Heart left ventricle (tissue), 16 donors: ENCODE measurements at regions not wholly inside any gene's neighbourhood (a gene's known extent, or its start where the extent isn't known, plus 50 kb on each side); places are given as distances from the start of the nearest gene placed in this dataset.

ENCODE experiments used
- ATAC-seq, 4 donors: fragments of 200-7000 bp; cut with Tn5 transposase; one replicate each; pipeline ENCODE4 v1.9.1; 2020 to 2022; ENCODE audit warnings: moderate library complexity in 4 of 4, mild to moderate bottlenecking in 3 of 4, moderate number of reproducible peaks in 1 of 4
- DNase-seq, 5 donors: peaks; one replicate each; pipeline ENCODE4 v3.0.0-alpha.2; 2020
- H3K27ac ChIP-seq, 12 donors: fragments of 200-600 bp; sonication (generic) in 4 of 12; one replicate each; pipeline versions ENCODE4 v1.5.0 to v1.8.0; 2016 to 2022; ENCODE audit warnings: mild to moderate bottlenecking in 2 of 12
- H3K27me3 ChIP-seq, 9 donors: fragments of 200-600 bp; sonication (generic) in 2 of 9; one replicate each; pipeline versions ENCODE4 v1.5.1 to v1.8.0; 2016 to 2022; ENCODE audit warnings: mild to moderate bottlenecking in 3 of 9
- H3K36me3 ChIP-seq, 9 donors: fragments of 200-600 bp; sonication (generic) in 2 of 9; one replicate each; pipeline versions ENCODE4 v1.5.0 to v1.8.0; 2018 to 2022; ENCODE audit warnings: mild to moderate bottlenecking in 2 of 9
- H3K4me1 ChIP-seq, 12 donors: fragments of 200-600 bp; sonication (generic) in 4 of 12; one replicate each; pipeline versions ENCODE4 v1.5.0 to v1.8.0; 2016 to 2022; ENCODE audit warnings: mild to moderate bottlenecking in 3 of 12
- H3K4me3 ChIP-seq, 12 donors: fragments of 200-600 bp; sonication (generic) in 4 of 12; one replicate each; pipeline versions ENCODE4 v1.5.0 to v1.8.0; 2017 to 2022; ENCODE audit warnings: mild to moderate bottlenecking in 9 of 12, moderate library complexity in 4 of 12
- H3K9me3 ChIP-seq, 12 donors: fragments of 200-600 bp; sonication (generic) in 4 of 12; one replicate each; pipeline versions ENCODE4 v1.5.0 to v1.8.0; 2016 to 2022; ENCODE audit warnings: mild to moderate bottlenecking in 1 of 12
- POLR2A ChIP-seq, 2 donors: fragments of 450-650 bp; IDR thresholded peaks; one replicate each; pipeline ENCODE4 v1.6.1; 2017; ENCODE audit warnings: antibody characterized with exemption in 2 of 2, mild to moderate bottlenecking in 2 of 2, moderate library complexity in 2 of 2
- WGBS, 4 donors: extraction: QIAGEN DNeasy Blood & Tissue Kit in 2 of 4; methylation state at CpG; one replicate each; pipeline versions ENCODE4 v1.1.5 to v1.1.7; 2013 to 2018; 5-methylcytosine and 5-hydroxymethylcytosine counted together
- intact Hi-C, 10 donors: fragments of 100-400 bp; cut with DNase I; formaldehyde crosslinking; loops; one replicate each; pipeline versions ENCODE4 v1.11.1 to v1.14.2; 2022
- TF ChIP-seq, protein P1 (sequence below), 12 donors: fragments of 200-600 bp; sonication (generic) in 4 of 12; IDR thresholded peaks; one replicate each; pipeline versions ENCODE4 v1.5.0 to v1.8.0; 2018 to 2022; ENCODE audit warnings: antibody characterized with exemption in 12 of 12, mild to moderate bottlenecking in 5 of 12
- donor health status: ischemic (EF 13 %, LVEDD 7.1; RV severe dilation, severe dysfunction).
- donor health status: healthy with polysubstance abuse.
- donor health status: DM: no; HTN: yes; CAD: no.
- donor health status: DM: no; HTN: no; CAD: no.
- donor health status: ischemic (EF 25% LVEDD 6.9; RV normal size, moderate dysfunction).
- donor health status: ischemic (EF 25% LVEDD 5.7; RV mildly dilated, moderate dysfunction).
- donor health status: healthy.
- donor health status: DM: yes; HTN: yes; CAD: no.
- donor health status: ischemic (EF 35%, LVEDD 5.7; RV mildly dilated, moderate dysfunction).
- donor health status: nonischemic (EF 11% LVEDD 7.7; RV severe dilation, severe dysfunction).
- donor health status: DM: yes; HTN: yes; CAD: no.
- donor health status: PGD.
- donor health status: ischemic (EF 29% LVEDD 5.4; RV normal size, mild dysfunction).
- donor health status: nonischemic (EF 23%, LVEDD 6.1; RV moderate dilation, normal function).

DNA sequence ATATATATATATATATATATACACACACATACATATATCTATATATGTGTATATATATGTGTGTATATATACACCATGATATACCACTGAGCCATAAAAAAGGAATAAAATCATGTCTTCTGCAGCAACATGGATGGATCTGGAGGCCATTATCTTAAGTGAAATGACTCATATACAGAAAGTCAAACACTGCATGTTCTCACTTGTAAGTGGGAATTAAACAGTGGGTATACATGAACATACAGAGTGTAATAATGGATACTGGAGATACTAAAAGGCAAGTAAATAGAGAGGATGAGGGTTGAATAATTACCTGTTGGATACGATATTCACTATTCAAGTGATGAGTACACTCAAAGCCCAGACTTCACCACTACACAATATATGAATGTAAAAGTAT is 332.6 kb downstream of the SLITRK1 start:
- H3K27ac ChIP-seq, result no peak overlapping the region
- no peak overlapping the region for H3K4me3 ChIP-seq
- H3K4me1 ChIP-seq, result no peaks in the 10 kb centered on the region
- no peaks in the 10 kb centered on the region for H3K36me3 ChIP-seq
- DNase-seq (no peak), ATAC-seq (no peak)
- WGBS, 4 donors, result 84 to 95% (median 92%) methylated on average over 1 of the region's 1 CpG
- no peaks in the 10 kb centered on the region for H3K27me3 ChIP-seq
- H3K9me3 ChIP-seq, result peaks cover 0 to 24% (median 0%) of the 10 kb centered on the region in 12 donors
- TF ChIP-seq, protein P1, sequence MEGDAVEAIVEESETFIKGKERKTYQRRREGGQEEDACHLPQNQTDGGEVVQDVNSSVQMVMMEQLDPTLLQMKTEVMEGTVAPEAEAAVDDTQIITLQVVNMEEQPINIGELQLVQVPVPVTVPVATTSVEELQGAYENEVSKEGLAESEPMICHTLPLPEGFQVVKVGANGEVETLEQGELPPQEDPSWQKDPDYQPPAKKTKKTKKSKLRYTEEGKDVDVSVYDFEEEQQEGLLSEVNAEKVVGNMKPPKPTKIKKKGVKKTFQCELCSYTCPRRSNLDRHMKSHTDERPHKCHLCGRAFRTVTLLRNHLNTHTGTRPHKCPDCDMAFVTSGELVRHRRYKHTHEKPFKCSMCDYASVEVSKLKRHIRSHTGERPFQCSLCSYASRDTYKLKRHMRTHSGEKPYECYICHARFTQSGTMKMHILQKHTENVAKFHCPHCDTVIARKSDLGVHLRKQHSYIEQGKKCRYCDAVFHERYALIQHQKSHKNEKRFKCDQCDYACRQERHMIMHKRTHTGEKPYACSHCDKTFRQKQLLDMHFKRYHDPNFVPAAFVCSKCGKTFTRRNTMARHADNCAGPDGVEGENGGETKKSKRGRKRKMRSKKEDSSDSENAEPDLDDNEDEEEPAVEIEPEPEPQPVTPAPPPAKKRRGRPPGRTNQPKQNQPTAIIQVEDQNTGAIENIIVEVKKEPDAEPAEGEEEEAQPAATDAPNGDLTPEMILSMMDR (IDR thresholded peaks at IDR 0.05), result no peak
- no peak for TF ChIP-seq POLR2A (IDR thresholded peaks at IDR 0.05)
- intact Hi-C loops, result no loop called here

DNA sequence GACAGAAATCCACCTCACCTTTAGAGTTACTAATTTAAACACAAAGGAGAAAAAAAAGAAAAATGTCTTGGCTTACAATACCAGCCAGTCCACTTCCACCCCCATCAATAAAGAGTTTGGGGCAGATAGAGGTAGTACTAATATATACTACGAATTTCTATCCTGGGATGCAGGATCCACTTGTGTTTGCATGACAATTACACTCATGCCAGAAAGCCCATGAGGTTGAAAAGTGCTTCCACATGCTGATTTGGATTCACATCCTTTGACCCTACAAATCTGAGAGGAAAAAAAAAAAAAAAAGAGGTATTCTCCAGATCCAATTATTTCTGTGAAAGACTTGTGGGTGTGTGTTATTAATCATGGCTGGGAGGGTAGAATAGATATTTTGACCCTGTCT is 335.2 kb downstream of the SLITRK1 start:
- TF ChIP-seq, protein P1 (IDR thresholded peaks at IDR 0.05), result no peak
- TF ChIP-seq POLR2A (IDR thresholded peaks at IDR 0.05), result no peak
- Histone ChIP-seq H3K27me3 (no peaks in the 10 kb centered on the region), H3K27ac (no peak overlapping the region), H3K9me3 (peaks cover 0 to 24% (median 0%) of the 10 kb centered on the region in 12 donors), H3K4me3 (no peak overlapping the region), H3K36me3 (no peaks in the 10 kb centered on the region), H3K4me1 (no peaks in the 10 kb centered on the region)
- intact Hi-C loops, result no loop called here
- DNase-seq (no peak), ATAC-seq (no peak)
- WGBS, 4 donors, result 39 to 57% (median 48%) methylated on average over 1 of the region's 1 CpG

DNA sequence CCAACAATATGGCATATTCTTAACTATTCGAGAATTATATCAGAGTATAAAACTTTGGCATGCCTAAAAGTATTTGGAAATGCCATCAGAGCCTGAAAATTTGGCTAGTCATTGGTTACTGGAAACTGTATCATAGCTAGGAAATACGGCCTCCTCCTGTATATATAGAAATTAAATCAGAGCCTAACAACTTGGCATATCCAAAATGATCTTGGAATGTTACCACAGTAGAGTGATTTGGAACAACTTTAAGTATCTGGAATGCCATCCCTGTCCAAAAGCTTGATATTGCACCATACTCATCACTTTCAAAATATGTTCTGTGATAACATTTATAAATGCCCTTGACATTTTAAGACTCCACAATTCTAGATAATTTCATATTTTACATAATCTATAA is 335.8 kb downstream of the SLITRK1 start:
- intact Hi-C loops, result no loop called here
- DNase-seq (no peak), ATAC-seq (no peak)
- no peak overlapping the region for H3K27ac ChIP-seq
- H3K9me3 ChIP-seq, result peaks cover 0 to 29% (median 0%) of the 10 kb centered on the region in 12 donors
- H3K36me3 ChIP-seq, result no peaks in the 10 kb centered on the region
- TF ChIP-seq, protein P1 (IDR thresholded peaks at IDR 0.05), result no peak
- TF ChIP-seq POLR2A (IDR thresholded peaks at IDR 0.05), result no peak
- no peaks in the 10 kb centered on the region for H3K27me3 ChIP-seq
- no peaks in the 10 kb centered on the region for H3K4me1 ChIP-seq
- no peak overlapping the region for H3K4me3 ChIP-seq
- 66 to 80% (median 70%) methylated on average over 2 of the region's 2 CpGs for WGBS, 4 donors

DNA sequence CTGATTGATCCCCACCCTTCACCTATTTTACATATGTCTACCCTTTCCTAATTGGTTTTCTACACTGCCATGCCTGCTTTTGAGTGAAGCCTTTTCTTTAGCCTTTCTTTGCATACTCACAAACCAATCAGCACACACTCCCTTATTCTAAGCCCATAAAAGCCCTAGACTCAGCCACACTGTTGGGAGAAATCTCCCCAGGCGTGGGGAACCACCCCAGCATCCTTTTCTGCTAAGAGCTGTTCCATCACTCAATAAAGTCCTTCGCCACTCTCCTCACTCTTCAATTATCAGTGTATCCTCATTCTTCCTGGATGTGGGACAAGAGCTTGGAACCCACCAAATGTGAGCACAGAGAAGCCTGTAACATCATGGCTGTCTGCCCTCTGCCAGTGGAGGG is 343.6 kb downstream of the SLITRK1 start:
- no peak for ATAC-seq
- H3K9me3 ChIP-seq, result peaks cover 0 to 32% (median 2%) of the 10 kb centered on the region in 12 donors
- H3K4me3 ChIP-seq, result no peak overlapping the region
- TF ChIP-seq, protein P1 (IDR thresholded peaks at IDR 0.05), result no peak
- H3K27ac ChIP-seq, result no peak overlapping the region
- H3K27me3 ChIP-seq, result no peaks in the 10 kb centered on the region
- H3K4me1 ChIP-seq, result no peaks in the 10 kb centered on the region
- WGBS, 4 donors, result 46 to 66% (median 55%) methylated on average over 2 of the region's 2 CpGs
- H3K36me3 ChIP-seq, result no peaks in the 10 kb centered on the region
- DNase-seq, result no peak
- intact Hi-C loops, result no loop called here
